ENCODE measurements at regions not wholly inside any gene's neighbourhood (a gene's known extent, or its start where the extent isn't known, plus 50 kb on each side); places are given as distances from the start of the nearest gene placed in this dataset.

GRCh38 chr18:56368066-56368465 lies 270.3 kb downstream of the TXNL1 start:
- Histone ChIP-seq H3K27ac (ENCODE audit: insufficient read depth, low read length) (no peak overlapping the region), H3K27me3 (ENCODE audit: control insufficient read depth, insufficient read depth, low read length) (no peaks in the 10 kb centered on the region), H3K4me2 (ENCODE audit: low read depth, low read length) (no peak overlapping the region), H2BK15ac (ENCODE audit: low read depth, low read length) (no peak overlapping the region), H3K9ac (ENCODE audit: low read depth, low read length) (no peak overlapping the region), H2BK5ac (ENCODE audit: low read depth, low read length, poor library complexity, severe bottlenecking) (no peak overlapping the region), H2BK20ac (ENCODE audit: low read depth, low read length) (no peak overlapping the region), H4K20me1 (ENCODE audit: insufficient read depth, low read length) (no peaks in the 10 kb centered on the region), H3K4ac (ENCODE audit: low read depth, low read length) (no peak overlapping the region), H3K14ac (replicated peaks; ENCODE audit: low read depth, low read length) (no peak overlapping the region), H3K4me3 (ENCODE audit: insufficient read depth, low read depth, low read length) (no peak overlapping the region), H3K79me1 (ENCODE audit: low read depth in 1 of 2, low read length in 2 of 2) (no peaks in the 10 kb centered on the region), H3K18ac (ENCODE audit: low read depth, low read length) (no peak overlapping the region), H4K8ac (ENCODE audit: low read depth in 2 of 2, low read length in 2 of 2) (no peak overlapping the region), H2AK9ac (replicated peaks; ENCODE audit: low read depth, low read length, poor library complexity) (no peak overlapping the region), H3K56ac (ENCODE audit: extremely low read depth, insufficient read depth, low read length) (no peak overlapping the region), H4K5ac (ENCODE audit: low read depth, low read length) (no peak overlapping the region), H4K91ac (ENCODE audit: insufficient read depth, low read depth, low read length) (no peak overlapping the region), H3K36me3 (ENCODE audit: control insufficient read depth, insufficient read depth, low read length) (no peaks in the 10 kb centered on the region), H2BK120ac (ENCODE audit: low read depth, low read length) (no peak overlapping the region), H2AK5ac (ENCODE audit: low read depth, low read length) (no peak overlapping the region), H2AFZ (replicated peaks; ENCODE audit: low read length, poor library complexity) (no peak overlapping the region), H3K9me3 (ENCODE audit: control insufficient read depth, insufficient read depth, low read length) (no peaks in the 10 kb centered on the region), H3K4me1 (ENCODE audit: control insufficient read depth, insufficient read depth, low read length) (no peaks in the 10 kb centered on the region), H3K9me1 (ENCODE audit: insufficient read depth, low read length) (no peaks in the 10 kb centered on the region), H3K23ac (ENCODE audit: low read depth, low read length) (no peak overlapping the region)
- ChIA-PET POLR2A (ENCODE audit: unreplicated experiment) (no interaction called here), CTCF (no interaction called here)
- in situ Hi-C loops (cut with MboI; ENCODE audit: low sequenced_read_pairs) = no loop called here
- WGBS, 2 experiments (ENCODE audit: extremely low coverage in 2 of 2, insufficient read length in 1 of 2) = 100% methylated on average over 4 of the region's 5 CpGs; no CpG with 5 or more reads in 1 of the 2 experiments
- BruUV-seq (replicated peaks) = no TSS peak
- ATAC-seq (ENCODE audit: low read depth) (no peak), DNase-seq (no peak)
- intact Hi-C loops (cut with micrococcal nuclease) = no loop called here
- dilution Hi-C loops (cut with HindIII; ENCODE audit: low sequenced_read_pairs, unreplicated experiment) = no loop called here
- TF ChIP-seq SMC3 (IDR thresholded peaks at IDR 0.05; ENCODE audit: low read depth, low read length) = no peak
- TF ChIP-seq, protein P1, sequence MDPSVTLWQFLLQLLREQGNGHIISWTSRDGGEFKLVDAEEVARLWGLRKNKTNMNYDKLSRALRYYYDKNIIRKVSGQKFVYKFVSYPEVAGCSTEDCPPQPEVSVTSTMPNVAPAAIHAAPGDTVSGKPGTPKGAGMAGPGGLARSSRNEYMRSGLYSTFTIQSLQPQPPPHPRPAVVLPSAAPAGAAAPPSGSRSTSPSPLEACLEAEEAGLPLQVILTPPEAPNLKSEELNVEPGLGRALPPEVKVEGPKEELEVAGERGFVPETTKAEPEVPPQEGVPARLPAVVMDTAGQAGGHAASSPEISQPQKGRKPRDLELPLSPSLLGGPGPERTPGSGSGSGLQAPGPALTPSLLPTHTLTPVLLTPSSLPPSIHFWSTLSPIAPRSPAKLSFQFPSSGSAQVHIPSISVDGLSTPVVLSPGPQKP (IDR thresholded peaks at IDR 0.05; ENCODE audit: borderline replicate concordance, low read depth, low read length) = no peak
- no peak for TF ChIP-seq BHLHE40 (IDR thresholded peaks at IDR 0.05; ENCODE audit: low read depth, low read length)
- TF ChIP-seq NFE2L2 (IDR thresholded peaks at IDR 0.05; ENCODE audit: low read depth, low read length) = no peak
- TF ChIP-seq FOS (IDR thresholded peaks at IDR 0.05; ENCODE audit: low read depth, low read length) = no peak
- no peak for TF ChIP-seq CHD1 (IDR thresholded peaks at IDR 0.05; ENCODE audit: low read depth, low read length)
- TF ChIP-seq, protein P2, sequence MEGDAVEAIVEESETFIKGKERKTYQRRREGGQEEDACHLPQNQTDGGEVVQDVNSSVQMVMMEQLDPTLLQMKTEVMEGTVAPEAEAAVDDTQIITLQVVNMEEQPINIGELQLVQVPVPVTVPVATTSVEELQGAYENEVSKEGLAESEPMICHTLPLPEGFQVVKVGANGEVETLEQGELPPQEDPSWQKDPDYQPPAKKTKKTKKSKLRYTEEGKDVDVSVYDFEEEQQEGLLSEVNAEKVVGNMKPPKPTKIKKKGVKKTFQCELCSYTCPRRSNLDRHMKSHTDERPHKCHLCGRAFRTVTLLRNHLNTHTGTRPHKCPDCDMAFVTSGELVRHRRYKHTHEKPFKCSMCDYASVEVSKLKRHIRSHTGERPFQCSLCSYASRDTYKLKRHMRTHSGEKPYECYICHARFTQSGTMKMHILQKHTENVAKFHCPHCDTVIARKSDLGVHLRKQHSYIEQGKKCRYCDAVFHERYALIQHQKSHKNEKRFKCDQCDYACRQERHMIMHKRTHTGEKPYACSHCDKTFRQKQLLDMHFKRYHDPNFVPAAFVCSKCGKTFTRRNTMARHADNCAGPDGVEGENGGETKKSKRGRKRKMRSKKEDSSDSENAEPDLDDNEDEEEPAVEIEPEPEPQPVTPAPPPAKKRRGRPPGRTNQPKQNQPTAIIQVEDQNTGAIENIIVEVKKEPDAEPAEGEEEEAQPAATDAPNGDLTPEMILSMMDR (conservative IDR thresholded peaks at IDR 0.05; ENCODE audit: low read depth, low read length) = no peak

All from IMR-90 (cell line).